Fibroblast of lung (primary cell): ENCODE measurements at regions not wholly inside any gene's neighbourhood (a gene's known extent, or its start where the extent isn't known, plus 50 kb on each side); places are given as distances from the start of the nearest gene placed in this dataset.
"Not testable (repeated sequence)": the region's sequence is repeated elsewhere in the genome, so short reads cannot be mapped to it uniquely, and the experiment has no call there.

Experiments
- DNase-seq, 2 donors: peaks; one replicate each; pipeline versions ENCODE4 v3.0.0 to v3.0.0-alpha.2; 2010; ENCODE audit warnings: low read depth in 2 of 2
- H2AFZ ChIP-seq: 2 replicates; pipeline ENCODE4 v1.5.1; 2012; ENCODE audit warnings: low read length, control low read depth, inconsistent platforms
- H3K27ac ChIP-seq: 2 replicates; pipeline ENCODE4 v1.5.1; 2011; ENCODE audit warnings: low read length, control low read depth; ENCODE audit not compliant: insufficient read depth
- H3K27me3 ChIP-seq: 2 replicates; pipeline ENCODE4 v1.5.1; 2011; ENCODE audit warnings: mild to moderate bottlenecking, low read length; ENCODE audit not compliant: control insufficient read depth, insufficient read depth
- H3K36me3 ChIP-seq: 2 replicates; pipeline ENCODE4 v1.5.1; 2011; ENCODE audit warnings: low read length; ENCODE audit not compliant: control insufficient read depth, insufficient read depth
- H3K4me1 ChIP-seq: 2 replicates; pipeline ENCODE4 v1.5.1; 2011; ENCODE audit warnings: low read length; ENCODE audit not compliant: control insufficient read depth, insufficient read depth; ENCODE audit errors: extremely low read depth
- H3K4me2 ChIP-seq: 2 replicates; pipeline ENCODE4 v1.5.1; 2011; ENCODE audit warnings: low read length, control low read depth; ENCODE audit not compliant: insufficient read depth; ENCODE audit errors: extremely low read depth
- H3K4me3 ChIP-seq, 4 experiments: fragments of 200-600 bp in 1 of 4; sonication (generic) in 1 of 4; replicated peaks in 1 of 4; 2 replicates each; pipeline ENCODE4 v1.5.1; 2011 to 2016; ENCODE audit warnings: low read length in 4 of 4, low read depth in 3 of 4, mild to moderate bottlenecking in 3 of 4, control low read depth in 2 of 4, inconsistent platforms in 1 of 4, mixed read lengths in 1 of 4; ENCODE audit not compliant: insufficient read depth in 1 of 4; ENCODE audit errors: control extremely low read depth in 1 of 4
- H3K79me2 ChIP-seq: 2 replicates; pipeline ENCODE4 v1.5.1; 2012; ENCODE audit warnings: mild to moderate bottlenecking, low read length, inconsistent platforms; ENCODE audit not compliant: control insufficient read depth, insufficient read depth
- H3K9ac ChIP-seq: 2 replicates; pipeline ENCODE4 v1.5.1; 2011; ENCODE audit warnings: mild to moderate bottlenecking, low read length, control low read depth; ENCODE audit not compliant: insufficient read depth
- H3K9me3 ChIP-seq: 2 replicates; pipeline ENCODE4 v1.5.1; 2012; ENCODE audit warnings: low read depth, low read length; ENCODE audit not compliant: control insufficient read depth, insufficient read depth
- H4K20me1 ChIP-seq: 2 replicates; pipeline ENCODE4 v1.5.1; 2011; ENCODE audit warnings: low read length; ENCODE audit not compliant: control insufficient read depth, insufficient read depth; ENCODE audit errors: extremely low read depth
- EZH2 ChIP-seq: IDR thresholded peaks from 2 replicates; pipeline ENCODE4 v1.5.1; 2012; ENCODE audit warnings: low read length, control low read depth, mild to moderate bottlenecking; ENCODE audit errors: missing control alignments
- TF ChIP-seq, protein P1 (sequence below), 2 donors: IDR thresholded peaks in 1 of 2; conservative IDR thresholded peaks in 1 of 2; 1 replicate in 1 of 2; 2 replicates in 1 of 2; pipeline ENCODE4 v1.5.1; 2011 to 2012; ENCODE audit warnings: low read length in 2 of 2, control low read depth in 1 of 2, inconsistent platforms in 1 of 2, low read depth in 1 of 2, mild to moderate bottlenecking in 1 of 2

- TF ChIP-seq, protein P1, sequence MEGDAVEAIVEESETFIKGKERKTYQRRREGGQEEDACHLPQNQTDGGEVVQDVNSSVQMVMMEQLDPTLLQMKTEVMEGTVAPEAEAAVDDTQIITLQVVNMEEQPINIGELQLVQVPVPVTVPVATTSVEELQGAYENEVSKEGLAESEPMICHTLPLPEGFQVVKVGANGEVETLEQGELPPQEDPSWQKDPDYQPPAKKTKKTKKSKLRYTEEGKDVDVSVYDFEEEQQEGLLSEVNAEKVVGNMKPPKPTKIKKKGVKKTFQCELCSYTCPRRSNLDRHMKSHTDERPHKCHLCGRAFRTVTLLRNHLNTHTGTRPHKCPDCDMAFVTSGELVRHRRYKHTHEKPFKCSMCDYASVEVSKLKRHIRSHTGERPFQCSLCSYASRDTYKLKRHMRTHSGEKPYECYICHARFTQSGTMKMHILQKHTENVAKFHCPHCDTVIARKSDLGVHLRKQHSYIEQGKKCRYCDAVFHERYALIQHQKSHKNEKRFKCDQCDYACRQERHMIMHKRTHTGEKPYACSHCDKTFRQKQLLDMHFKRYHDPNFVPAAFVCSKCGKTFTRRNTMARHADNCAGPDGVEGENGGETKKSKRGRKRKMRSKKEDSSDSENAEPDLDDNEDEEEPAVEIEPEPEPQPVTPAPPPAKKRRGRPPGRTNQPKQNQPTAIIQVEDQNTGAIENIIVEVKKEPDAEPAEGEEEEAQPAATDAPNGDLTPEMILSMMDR (conservative IDR thresholded peaks at IDR 0.05 in 1 of 2, IDR thresholded peaks at IDR 0.05 in 1 of 2; ENCODE audit: low read depth in 1 of 2, low read length in 2 of 2), result no peak
- TF ChIP-seq EZH2, result no peak
- no peak overlapping the region for H3K27ac ChIP-seq
- H3K4me1 ChIP-seq, result no peaks in the 10 kb centered on the region
- no peak overlapping the region for H3K4me2 ChIP-seq
- no peaks in the 10 kb centered on the region for H3K9me3 ChIP-seq
- no peak overlapping the region for H3K9ac ChIP-seq
- no peak overlapping the region for H3K4me3 ChIP-seq
- H4K20me1 ChIP-seq, result no peaks in the 10 kb centered on the region
- peak in 1 of 2 donors; percentile 19 for DNase-seq
- H2AFZ ChIP-seq, result no peak overlapping the region
- no peaks in the 10 kb centered on the region for H3K79me2 ChIP-seq
- no peaks in the 10 kb centered on the region for H3K36me3 ChIP-seq
- H3K27me3 ChIP-seq, result no peaks in the 10 kb centered on the region
Measured at GRCh38 chr13:79847882-79848592, 367.1 kb downstream of the NDFIP2 start.

- Histone ChIP-seq H2AFZ (no peak overlapping the region), H3K79me2 (no peaks in the 10 kb centered on the region), H3K27me3 (no peaks in the 10 kb centered on the region), H3K9me3 (no peaks in the 10 kb centered on the region), H3K4me2 (no peak overlapping the region), H4K20me1 (no peaks in the 10 kb centered on the region), H3K4me1 (no peaks in the 10 kb centered on the region), H3K27ac (no peak overlapping the region), H3K9ac (no peak overlapping the region), H3K4me3 (no peak overlapping the region), H3K36me3 (no peaks in the 10 kb centered on the region)
- TF ChIP-seq, protein P1 (conservative IDR thresholded peaks at IDR 0.05 in 1 of 2, IDR thresholded peaks at IDR 0.05 in 1 of 2; ENCODE audit: low read depth in 1 of 2, low read length in 2 of 2), result no peak
- TF ChIP-seq EZH2, result no peak
- DNase-seq, result no peak
Measured at GRCh38 chr13:79846386-79846785, 365.4 kb downstream of the NDFIP2 start.

DNA sequence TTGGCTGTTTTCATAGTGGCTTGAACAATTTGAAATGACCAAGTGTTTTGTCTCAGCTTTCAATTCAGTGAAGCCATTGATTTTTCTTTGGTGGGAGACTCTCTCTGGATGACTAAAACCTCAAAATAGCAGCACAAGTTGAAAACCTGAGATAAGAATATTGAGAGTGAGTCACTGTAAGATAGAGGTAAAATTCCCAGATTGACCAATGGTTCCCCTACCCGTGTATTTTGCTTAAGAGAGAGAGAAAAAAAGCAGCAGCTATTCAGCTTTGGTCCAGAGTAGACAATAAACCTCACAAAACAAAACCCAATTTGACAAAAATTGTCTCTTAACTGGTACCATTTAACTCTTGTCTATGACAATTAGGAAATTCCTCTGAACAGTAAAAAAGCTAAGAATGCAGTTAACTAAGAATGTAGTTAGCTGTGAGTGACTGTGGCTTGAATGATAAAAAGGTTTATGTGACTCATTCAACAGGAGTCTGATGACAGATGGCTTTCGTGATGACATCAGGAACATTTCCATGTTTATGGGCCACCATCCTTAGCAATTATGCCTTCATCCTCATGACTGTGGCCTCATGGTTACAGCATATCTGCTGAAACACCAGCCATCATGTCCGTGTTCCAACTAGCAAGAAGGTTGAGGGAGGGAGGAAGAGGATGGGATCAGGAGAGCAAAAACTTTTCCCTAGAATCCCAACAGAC is 356.9 kb downstream of the NDFIP2 start:
- H3K9ac ChIP-seq, result no peak overlapping the region
- H3K9me3 ChIP-seq, result no peaks in the 10 kb centered on the region
- no peak overlapping the region for H3K4me2 ChIP-seq
- H3K79me2 ChIP-seq, result no peaks in the 10 kb centered on the region
- H3K27ac ChIP-seq, result no peak overlapping the region
- DNase-seq, result peak in 1 of 2 donors; percentile 82
- no peak overlapping the region for H3K4me3 ChIP-seq
- no peak overlapping the region for H2AFZ ChIP-seq
- no peaks in the 10 kb centered on the region for H3K4me1 ChIP-seq
- H4K20me1 ChIP-seq, result no peaks in the 10 kb centered on the region
- TF ChIP-seq EZH2, result no peak
- TF ChIP-seq, protein P1 (conservative IDR thresholded peaks at IDR 0.05 in 1 of 2, IDR thresholded peaks at IDR 0.05 in 1 of 2; ENCODE audit: low read depth in 1 of 2, low read length in 2 of 2), result no peak
- no peaks in the 10 kb centered on the region for H3K27me3 ChIP-seq
- H3K36me3 ChIP-seq, result no peaks in the 10 kb centered on the region

DNA sequence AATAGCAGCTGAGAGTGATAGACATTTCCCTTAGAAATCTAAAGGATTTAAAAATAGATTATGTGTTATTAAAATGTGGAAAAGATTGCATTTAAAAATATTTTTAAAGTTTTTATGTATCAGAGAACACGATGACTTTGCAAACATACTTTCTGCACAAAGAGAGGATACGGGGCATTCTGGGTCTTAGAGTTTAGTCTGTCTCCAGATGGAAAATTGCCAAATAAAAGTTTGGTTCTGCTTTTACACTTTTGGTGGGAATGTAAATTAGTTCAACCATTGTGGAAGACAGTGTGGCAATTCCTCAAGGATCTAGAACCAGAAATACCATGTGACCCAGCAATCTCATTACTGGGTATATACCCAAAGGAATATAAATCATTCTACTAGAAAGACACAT is 355.2 kb downstream of the NDFIP2 start:
- not testable (repeated sequence) for H3K4me2 ChIP-seq, H3K4me3 ChIP-seq, H2AFZ ChIP-seq, H3K36me3 ChIP-seq, H3K9ac ChIP-seq, H3K79me2 ChIP-seq, H4K20me1 ChIP-seq, H3K27ac ChIP-seq, H3K27me3 ChIP-seq, DNase-seq, H3K9me3 ChIP-seq, H3K4me1 ChIP-seq
